Fibroblast of lung (primary cell): ENCODE measurements at regions not wholly inside any gene's neighbourhood (a gene's known extent, or its start where the extent isn't known, plus 50 kb on each side); places are given as distances from the start of the nearest gene placed in this dataset.

Experiments used
- EZH2 ChIP-seq: IDR thresholded peaks from 2 replicates; pipeline ENCODE4 v1.5.1; 2012; ENCODE audit warnings: low read length, control low read depth, mild to moderate bottlenecking; ENCODE audit errors: missing control alignments
- TF ChIP-seq, protein P1 (sequence below), 2 donors: IDR thresholded peaks in 1 of 2; conservative IDR thresholded peaks in 1 of 2; 1 replicate in 1 of 2; 2 replicates in 1 of 2; pipeline ENCODE4 v1.5.1; 2011 to 2012; ENCODE audit warnings: low read length in 2 of 2, control low read depth in 1 of 2, inconsistent platforms in 1 of 2, low read depth in 1 of 2, mild to moderate bottlenecking in 1 of 2

DNA sequence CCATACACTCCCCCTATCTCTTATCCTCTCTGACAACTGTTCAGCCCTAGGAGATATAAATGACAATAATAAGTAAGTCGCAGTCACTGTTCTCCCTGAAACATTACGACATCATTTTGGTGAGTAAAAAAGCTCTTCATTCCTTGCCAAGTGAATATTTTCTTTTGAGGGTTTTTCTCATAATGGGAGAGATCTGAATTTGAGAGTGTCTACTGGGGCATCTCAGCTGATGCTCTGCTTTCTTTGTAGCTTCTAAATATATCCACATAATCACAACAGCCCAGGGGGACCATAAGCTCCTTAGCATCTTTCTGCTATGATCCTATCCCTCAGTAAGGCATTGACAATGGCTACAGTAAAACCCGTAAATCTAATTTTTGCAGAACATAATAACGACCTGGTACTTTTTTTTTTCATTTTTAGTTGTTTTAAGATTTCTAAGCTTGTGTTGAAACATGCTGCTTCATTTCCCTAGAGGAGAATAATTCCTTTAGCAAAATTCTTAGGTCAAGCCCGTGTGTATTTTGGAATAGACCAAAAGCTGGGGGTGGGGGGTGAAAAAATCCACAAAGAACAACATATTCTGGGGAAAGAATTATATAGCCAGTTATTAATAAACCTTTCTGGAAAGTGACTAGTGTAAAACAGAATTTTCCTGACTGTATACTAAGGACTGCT is 78.1 kb upstream of the GPM6B start:
- TF ChIP-seq, protein P1, sequence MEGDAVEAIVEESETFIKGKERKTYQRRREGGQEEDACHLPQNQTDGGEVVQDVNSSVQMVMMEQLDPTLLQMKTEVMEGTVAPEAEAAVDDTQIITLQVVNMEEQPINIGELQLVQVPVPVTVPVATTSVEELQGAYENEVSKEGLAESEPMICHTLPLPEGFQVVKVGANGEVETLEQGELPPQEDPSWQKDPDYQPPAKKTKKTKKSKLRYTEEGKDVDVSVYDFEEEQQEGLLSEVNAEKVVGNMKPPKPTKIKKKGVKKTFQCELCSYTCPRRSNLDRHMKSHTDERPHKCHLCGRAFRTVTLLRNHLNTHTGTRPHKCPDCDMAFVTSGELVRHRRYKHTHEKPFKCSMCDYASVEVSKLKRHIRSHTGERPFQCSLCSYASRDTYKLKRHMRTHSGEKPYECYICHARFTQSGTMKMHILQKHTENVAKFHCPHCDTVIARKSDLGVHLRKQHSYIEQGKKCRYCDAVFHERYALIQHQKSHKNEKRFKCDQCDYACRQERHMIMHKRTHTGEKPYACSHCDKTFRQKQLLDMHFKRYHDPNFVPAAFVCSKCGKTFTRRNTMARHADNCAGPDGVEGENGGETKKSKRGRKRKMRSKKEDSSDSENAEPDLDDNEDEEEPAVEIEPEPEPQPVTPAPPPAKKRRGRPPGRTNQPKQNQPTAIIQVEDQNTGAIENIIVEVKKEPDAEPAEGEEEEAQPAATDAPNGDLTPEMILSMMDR (conservative IDR thresholded peaks at IDR 0.05 in 1 of 2, IDR thresholded peaks at IDR 0.05 in 1 of 2; ENCODE audit: low read depth in 1 of 2, low read length in 2 of 2) = no peak
- TF ChIP-seq EZH2 = no peak
